ENCODE measurements at regions not wholly inside any gene's neighbourhood (a gene's known extent, or its start where the extent isn't known, plus 50 kb on each side); places are given as distances from the start of the nearest gene placed in this dataset.
"Not testable (repeated sequence)": the region's sequence is repeated elsewhere in the genome, so short reads cannot be mapped to it uniquely, and the experiment has no call there.

DNA sequence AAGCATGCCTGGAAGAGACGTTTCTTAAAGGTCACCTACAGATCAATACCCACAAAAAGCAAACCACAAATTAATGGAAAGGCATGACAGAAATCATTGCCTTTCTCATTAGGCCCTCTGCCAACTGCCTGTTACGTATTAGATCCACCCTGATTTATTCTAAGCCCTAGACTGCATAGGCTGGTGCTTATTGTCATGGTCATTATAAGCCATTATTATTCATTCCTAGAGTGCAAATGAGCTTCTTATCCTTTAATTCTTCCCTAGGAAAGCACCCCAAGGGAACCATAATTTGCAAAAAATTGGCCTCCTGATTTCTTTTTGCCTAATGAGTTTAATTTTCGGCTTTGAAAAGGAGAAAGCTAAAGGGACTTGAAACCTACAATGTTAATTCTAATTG, 184.2 kb upstream of the GPRIN3 start:
- Histone ChIP-seq H3K9ac (ENCODE audit: low read length) (no peak overlapping the region), H3K79me2 (ENCODE audit: control insufficient read depth, insufficient read depth, low read length) (no peaks in the 10 kb centered on the region), H3K27me3 (replicated peaks in 1 of 4; ENCODE audit: control extremely low read depth in 1 of 4, control insufficient read depth in 3 of 4, insufficient read depth in 4 of 4, low read length in 3 of 4) (no peaks in the 10 kb centered on the region), H2AFZ (ENCODE audit: insufficient read depth, low read depth, low read length, poor library complexity, severe bottlenecking) (no peak overlapping the region), H3K9me3 (ENCODE audit: control extremely low read depth in 1 of 3, control insufficient read depth in 2 of 3, insufficient read depth in 1 of 3, low read length in 2 of 3) (peaks cover 0 to 7% (median 0%) of the 10 kb centered on the region in 3 donors), H3K36me3 (replicated peaks in 1 of 2; ENCODE audit: control extremely low read depth in 1 of 2, control insufficient read depth in 1 of 2, extremely low read depth in 1 of 2, insufficient read depth in 2 of 2, low read length in 1 of 2) (no peaks in the 10 kb centered on the region), H3K4me1 (ENCODE audit: control insufficient read depth in 2 of 2, insufficient read depth in 2 of 2, low read length in 2 of 2) (no peaks in the 10 kb centered on the region), H3K4me3 (ENCODE audit: control extremely low read depth in 1 of 5, extremely low read depth in 1 of 5, insufficient read depth in 1 of 5, low read depth in 2 of 5, low read length in 4 of 5) (no peak overlapping the region), H3K27ac (ENCODE audit: low read length in 2 of 2) (no peak overlapping the region), H3K4me2 (replicated peaks; ENCODE audit: low read depth, low read length, poor library complexity, severe bottlenecking) (no peak overlapping the region), H4K20me1 (ENCODE audit: control insufficient read depth, insufficient read depth, low read length, poor library complexity, severe bottlenecking) (no peaks in the 10 kb centered on the region)
- peaks cover 5% of the 10 kb centered on the region for H3K4me1 Mint-ChIP-seq
- ChIA-PET POLR2A (no interaction called here), CTCF (no interaction called here)
- ATAC-seq (ENCODE audit: low read depth), result no peak
- TF ChIP-seq, protein P1, sequence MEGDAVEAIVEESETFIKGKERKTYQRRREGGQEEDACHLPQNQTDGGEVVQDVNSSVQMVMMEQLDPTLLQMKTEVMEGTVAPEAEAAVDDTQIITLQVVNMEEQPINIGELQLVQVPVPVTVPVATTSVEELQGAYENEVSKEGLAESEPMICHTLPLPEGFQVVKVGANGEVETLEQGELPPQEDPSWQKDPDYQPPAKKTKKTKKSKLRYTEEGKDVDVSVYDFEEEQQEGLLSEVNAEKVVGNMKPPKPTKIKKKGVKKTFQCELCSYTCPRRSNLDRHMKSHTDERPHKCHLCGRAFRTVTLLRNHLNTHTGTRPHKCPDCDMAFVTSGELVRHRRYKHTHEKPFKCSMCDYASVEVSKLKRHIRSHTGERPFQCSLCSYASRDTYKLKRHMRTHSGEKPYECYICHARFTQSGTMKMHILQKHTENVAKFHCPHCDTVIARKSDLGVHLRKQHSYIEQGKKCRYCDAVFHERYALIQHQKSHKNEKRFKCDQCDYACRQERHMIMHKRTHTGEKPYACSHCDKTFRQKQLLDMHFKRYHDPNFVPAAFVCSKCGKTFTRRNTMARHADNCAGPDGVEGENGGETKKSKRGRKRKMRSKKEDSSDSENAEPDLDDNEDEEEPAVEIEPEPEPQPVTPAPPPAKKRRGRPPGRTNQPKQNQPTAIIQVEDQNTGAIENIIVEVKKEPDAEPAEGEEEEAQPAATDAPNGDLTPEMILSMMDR (IDR thresholded peaks at IDR 0.05), result no peak
- no peak for TF ChIP-seq EZH2 (IDR thresholded peaks at IDR 0.05; ENCODE audit: borderline replicate concordance, insufficient read depth, low read depth, low read length, poor library complexity, severe bottlenecking)
- no peak overlapping the region for H3K27ac Mint-ChIP-seq
- no peak overlapping the region for H3K4me3 Mint-ChIP-seq
- no peak for DNase-seq
- intact Hi-C loops (cut with micrococcal nuclease), result no loop called here
- WGBS (ENCODE audit: insufficient coverage), result 100% methylated on average over 2 of the region's 3 CpGs
- no peaks in the 10 kb centered on the region for H3K9me3 Mint-ChIP-seq (ENCODE audit: insufficient read depth)
- H3K27me3 Mint-ChIP-seq, result no peaks in the 10 kb centered on the region

GRCh38 chr4:89489921-89490431, 182.4 kb upstream of the GPRIN3 start:
- H3K27me3 Mint-ChIP-seq; H3K9ac ChIP-seq (ENCODE audit: low read length); H3K4me3 Mint-ChIP-seq; H3K4me2 ChIP-seq (replicated peaks; ENCODE audit: low read depth, low read length, poor library complexity, severe bottlenecking); H3K4me1 Mint-ChIP-seq; H3K79me2 ChIP-seq (ENCODE audit: control insufficient read depth, insufficient read depth, low read length); H3K36me3 ChIP-seq (replicated peaks in 1 of 2; ENCODE audit: control extremely low read depth in 1 of 2, control insufficient read depth in 1 of 2, extremely low read depth in 1 of 2, insufficient read depth in 2 of 2, low read length in 1 of 2); H2AFZ ChIP-seq (ENCODE audit: insufficient read depth, low read depth, low read length, poor library complexity, severe bottlenecking); DNase-seq; H3K27ac Mint-ChIP-seq; H3K27me3 ChIP-seq (replicated peaks in 1 of 4; ENCODE audit: control extremely low read depth in 1 of 4, control insufficient read depth in 3 of 4, insufficient read depth in 4 of 4, low read length in 3 of 4); POLR2A ChIA-PET; H3K4me1 ChIP-seq (ENCODE audit: control insufficient read depth in 2 of 2, insufficient read depth in 2 of 2, low read length in 2 of 2); H3K9me3 ChIP-seq (ENCODE audit: control extremely low read depth in 1 of 3, control insufficient read depth in 2 of 3, insufficient read depth in 1 of 3, low read length in 2 of 3); H3K4me3 ChIP-seq (ENCODE audit: control extremely low read depth in 1 of 5, extremely low read depth in 1 of 5, insufficient read depth in 1 of 5, low read depth in 2 of 5, low read length in 4 of 5); H3K9me3 Mint-ChIP-seq (ENCODE audit: insufficient read depth); H3K27ac ChIP-seq (ENCODE audit: low read length in 2 of 2); intact Hi-C loops (cut with micrococcal nuclease); H4K20me1 ChIP-seq (ENCODE audit: control insufficient read depth, insufficient read depth, low read length, poor library complexity, severe bottlenecking); CTCF ChIA-PET; ATAC-seq (ENCODE audit: low read depth): not testable (repeated sequence)
- WGBS (ENCODE audit: insufficient coverage), result 97% methylated on average over 33 of the region's 35 CpGs
